GM23338 (cell line): ENCODE measurements at regions not wholly inside any gene's neighbourhood (a gene's known extent, or its start where the extent isn't known, plus 50 kb on each side); places are given as distances from the start of the nearest gene placed in this dataset.

ENCODE experiments used
- ATAC-seq: fragments of 200-7000 bp; cut with Tn5 transposase; 3 replicates; pipeline ENCODE4 v1.9.1; 2020
- DNase-seq: peaks from one replicate; pipeline ENCODE4 v3.0.0-alpha.2; 2015; ENCODE audit warnings: low spot score
- H2AFZ ChIP-seq: fragments of 200-600 bp; sonication (generic); 2 replicates; pipeline ENCODE4 v1.8.0; 2016; ENCODE audit warnings: antibody characterized with exemption, mild to moderate bottlenecking, moderate library complexity
- H3F3A ChIP-seq: fragments of 200-600 bp; sonication (generic); replicated peaks from 2 replicates; pipeline ENCODE4 v1.8.0; 2017; ENCODE audit warnings: antibody characterized with exemption, mixed run types, low read depth
- H3K27ac ChIP-seq: fragments of 200-600 bp; sonication (generic); 2 replicates; pipeline ENCODE4 v1.6.1; 2016; ENCODE audit warnings: low read depth
- H3K27me3 ChIP-seq: fragments of 200-600 bp; sonication (generic); 2 replicates; pipeline ENCODE4 v1.8.0; 2016; ENCODE audit warnings: mild to moderate bottlenecking, mixed run types, moderate library complexity; ENCODE audit not compliant: insufficient read depth
- H3K36me3 ChIP-seq: fragments of 200-600 bp; sonication (generic); 2 replicates; pipeline ENCODE4 v1.8.0; 2016; ENCODE audit warnings: mild to moderate bottlenecking; ENCODE audit not compliant: insufficient read depth
- H3K4me1 ChIP-seq: fragments of 200-600 bp; sonication (generic); 2 replicates; pipeline ENCODE4 v1.8.0; 2016; ENCODE audit warnings: mild to moderate bottlenecking, moderate library complexity; ENCODE audit not compliant: insufficient read depth
- H3K4me2 ChIP-seq: fragments of 200-600 bp; sonication (generic); 2 replicates; pipeline ENCODE4 v1.7.1; 2017; ENCODE audit warnings: mixed run types
- H3K4me3 ChIP-seq: fragments of 200-600 bp; sonication (generic); 2 replicates; pipeline ENCODE4 v1.6.1; 2016; ENCODE audit warnings: mixed run types
- H3K79me2 ChIP-seq: fragments of 200-600 bp; sonication (generic); replicated peaks from 2 replicates; pipeline ENCODE4 v1.8.0; 2017; ENCODE audit warnings: mild to moderate bottlenecking; ENCODE audit not compliant: insufficient read depth
- H3K9me2 ChIP-seq: fragments of 200-600 bp; sonication (generic); 2 replicates; pipeline ENCODE4 v1.8.0; 2017; ENCODE audit not compliant: insufficient read depth
- H4K20me1 ChIP-seq: fragments of 200-600 bp; sonication (generic); replicated peaks from 2 replicates; pipeline ENCODE4 v1.8.0; 2017; ENCODE audit warnings: mild to moderate bottlenecking; ENCODE audit not compliant: insufficient read depth
- H3K27ac Mint-ChIP-seq: 2 replicates; pipeline ENCODE4 v1.8.0; 2020; ENCODE audit warnings: inconsistent platforms, mild to moderate bottlenecking, moderate library complexity, mixed read lengths
- H3K27me3 Mint-ChIP-seq: 3 replicates; pipeline ENCODE4 v1.8.0; 2022; ENCODE audit warnings: low read depth, mild to moderate bottlenecking, moderate library complexity, mixed read lengths, inconsistent platforms; ENCODE audit not compliant: insufficient read depth, poor library complexity
- H3K36me3 Mint-ChIP-seq: 3 replicates; pipeline ENCODE4 v1.8.0; 2021; ENCODE audit warnings: low read depth, mild to moderate bottlenecking, inconsistent platforms, moderate library complexity, mixed read lengths
- H3K4me1 Mint-ChIP-seq: 3 replicates; pipeline ENCODE4 v1.8.0; 2020; ENCODE audit warnings: mild to moderate bottlenecking, inconsistent platforms, mixed read lengths
- H3K4me3 Mint-ChIP-seq: 3 replicates; pipeline ENCODE4 v1.8.0; 2021; ENCODE audit warnings: moderate library complexity, mild to moderate bottlenecking, inconsistent platforms, mixed read lengths
- H3K9me3 Mint-ChIP-seq: 3 replicates; pipeline ENCODE4 v1.8.0; 2020; ENCODE audit warnings: moderate library complexity, mild to moderate bottlenecking, inconsistent platforms, mixed read lengths
- CREB1 ChIP-seq: fragments of 250-450 bp; sonication (Bioruptor Pico); IDR thresholded peaks from 2 replicates; pipeline ENCODE4 v1.5.0; 2020; ENCODE audit warnings: low read depth, mild to moderate bottlenecking, moderate library complexity
- EZH2 ChIP-seq: fragments of 200-600 bp; sonication (generic); IDR thresholded peaks from one replicate; pipeline ENCODE4 v1.8.0; 2017; ENCODE audit warnings: antibody characterized with exemption, mild to moderate bottlenecking, low read depth; ENCODE audit not compliant: unreplicated experiment
- EZH2phosphoT487 ChIP-seq: fragments of 200-600 bp; sonication (generic); IDR thresholded peaks from one replicate; pipeline ENCODE4 v1.8.1; 2018; ENCODE audit warnings: antibody characterized with exemption; ENCODE audit not compliant: unreplicated experiment
- JUNB ChIP-seq: IDR thresholded peaks from one replicate; pipeline ENCODE4 v1.6.1; 2016; ENCODE audit warnings: antibody characterized with exemption; ENCODE audit not compliant: unreplicated experiment
- POLR2AphosphoS5 ChIP-seq: IDR thresholded peaks from 2 replicates; pipeline ENCODE4 v1.6.1; 2016; ENCODE audit warnings: antibody characterized with exemption, low read depth
- STAT1 ChIP-seq: IDR thresholded peaks from one replicate; pipeline ENCODE4 v1.6.1; 2016; ENCODE audit warnings: antibody characterized with exemption; ENCODE audit not compliant: unreplicated experiment
- ZNF331 ChIP-seq: fragments of 250-450 bp; sonication (Bioruptor Pico); IDR thresholded peaks from 2 replicates; pipeline ENCODE4 v1.5.0; 2020; ENCODE audit warnings: low read depth, mild to moderate bottlenecking, moderate library complexity
- TF ChIP-seq, protein P1 (sequence below): IDR thresholded peaks from 2 replicates; pipeline ENCODE4 v1.6.1; 2016; ENCODE audit warnings: antibody characterized with exemption
- TF ChIP-seq, protein P2 (sequence below), 2 experiments: fragments of 200-600 bp in 1 of 2; sonication (generic) in 1 of 2; conservative IDR thresholded peaks; 2 replicates each; pipeline versions ENCODE4 v1.5.1 to v1.6.1; 2016 to 2017; ENCODE audit warnings: antibody characterized with exemption in 2 of 2, low read depth in 2 of 2, mild to moderate bottlenecking in 2 of 2, moderate library complexity in 1 of 2
- TF ChIP-seq, protein P3 (sequence below): IDR thresholded peaks from one replicate; pipeline ENCODE4 v1.6.1; 2018; ENCODE audit warnings: antibody characterized with exemption; ENCODE audit not compliant: unreplicated experiment
- TF ChIP-seq, protein P4 (sequence below): fragments of 250-450 bp; sonication (Bioruptor Pico); IDR thresholded peaks from 2 replicates; pipeline ENCODE4 v1.5.0; 2020; ENCODE audit warnings: mild to moderate bottlenecking, moderate library complexity

DNA sequence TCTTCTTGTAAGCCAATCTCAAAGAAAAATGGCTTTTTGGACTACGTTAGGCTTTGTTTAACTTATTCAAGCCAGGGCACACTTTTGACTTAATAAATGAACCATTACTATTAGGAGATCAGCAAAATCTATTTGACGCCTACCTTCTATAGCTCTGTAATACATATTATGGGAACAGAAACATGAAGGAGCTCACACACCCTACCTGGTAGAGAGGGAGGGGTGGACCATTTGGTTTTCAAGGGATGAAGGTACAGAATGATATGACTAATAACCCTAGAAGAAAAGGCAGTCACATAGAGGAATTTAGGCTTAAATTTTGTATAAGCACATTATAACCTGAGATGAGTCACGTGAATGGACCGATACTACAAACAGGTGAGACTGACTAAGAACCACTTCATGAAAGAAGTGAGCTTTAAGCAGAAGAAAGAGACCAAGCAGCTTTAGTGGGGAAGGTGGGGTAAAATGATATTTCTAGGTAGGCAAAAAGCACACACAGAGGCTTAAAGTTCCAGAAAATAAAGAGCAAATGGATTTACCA is 106.8 kb upstream of the CTTNBP2 start:
- peaks cover 2% of the 10 kb centered on the region; the same call in 1 of the 3 replicates for H3K4me1 Mint-ChIP-seq
- H3K9me3 Mint-ChIP-seq, result no peaks in the 10 kb centered on the region; the same call in 2 of the 3 replicates
- Histone ChIP-seq H3K27ac (no peak overlapping the region), H3K4me1 (no peaks in the 10 kb centered on the region), H3K9me2 (no peaks in the 10 kb centered on the region), H3K27me3 (no peaks in the 10 kb centered on the region), H3F3A (no peaks in the 10 kb centered on the region), H3K79me2 (no peaks in the 10 kb centered on the region), H3K36me3 (no peaks in the 10 kb centered on the region), H3K4me3 (no peak overlapping the region), H3K4me2 (no peak overlapping the region), H4K20me1 (no peaks in the 10 kb centered on the region), H2AFZ (peak overlapping the region; percentile 43; the same call in 1 of the 2 replicates)
- H3K4me3 Mint-ChIP-seq, result no peak overlapping the region
- H3K27me3 Mint-ChIP-seq, result no peaks in the 10 kb centered on the region
- no peak overlapping the region for H3K27ac Mint-ChIP-seq
- ATAC-seq, result no peak
- no peaks in the 10 kb centered on the region for H3K36me3 Mint-ChIP-seq
- no peak for DNase-seq
- TF ChIP-seq EZH2 (no peak), CREB1 (CRISPR knock-in tag) (no peak), JUNB (no peak), EZH2phosphoT487 (no peak), STAT1 (no peak), POLR2AphosphoS5 (no peak), ZNF331 (CRISPR knock-in tag) (no peak)
- TF ChIP-seq, protein P1, sequence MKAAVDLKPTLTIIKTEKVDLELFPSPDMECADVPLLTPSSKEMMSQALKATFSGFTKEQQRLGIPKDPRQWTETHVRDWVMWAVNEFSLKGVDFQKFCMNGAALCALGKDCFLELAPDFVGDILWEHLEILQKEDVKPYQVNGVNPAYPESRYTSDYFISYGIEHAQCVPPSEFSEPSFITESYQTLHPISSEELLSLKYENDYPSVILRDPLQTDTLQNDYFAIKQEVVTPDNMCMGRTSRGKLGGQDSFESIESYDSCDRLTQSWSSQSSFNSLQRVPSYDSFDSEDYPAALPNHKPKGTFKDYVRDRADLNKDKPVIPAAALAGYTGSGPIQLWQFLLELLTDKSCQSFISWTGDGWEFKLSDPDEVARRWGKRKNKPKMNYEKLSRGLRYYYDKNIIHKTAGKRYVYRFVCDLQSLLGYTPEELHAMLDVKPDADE, result no peak
- TF ChIP-seq, protein P2, sequence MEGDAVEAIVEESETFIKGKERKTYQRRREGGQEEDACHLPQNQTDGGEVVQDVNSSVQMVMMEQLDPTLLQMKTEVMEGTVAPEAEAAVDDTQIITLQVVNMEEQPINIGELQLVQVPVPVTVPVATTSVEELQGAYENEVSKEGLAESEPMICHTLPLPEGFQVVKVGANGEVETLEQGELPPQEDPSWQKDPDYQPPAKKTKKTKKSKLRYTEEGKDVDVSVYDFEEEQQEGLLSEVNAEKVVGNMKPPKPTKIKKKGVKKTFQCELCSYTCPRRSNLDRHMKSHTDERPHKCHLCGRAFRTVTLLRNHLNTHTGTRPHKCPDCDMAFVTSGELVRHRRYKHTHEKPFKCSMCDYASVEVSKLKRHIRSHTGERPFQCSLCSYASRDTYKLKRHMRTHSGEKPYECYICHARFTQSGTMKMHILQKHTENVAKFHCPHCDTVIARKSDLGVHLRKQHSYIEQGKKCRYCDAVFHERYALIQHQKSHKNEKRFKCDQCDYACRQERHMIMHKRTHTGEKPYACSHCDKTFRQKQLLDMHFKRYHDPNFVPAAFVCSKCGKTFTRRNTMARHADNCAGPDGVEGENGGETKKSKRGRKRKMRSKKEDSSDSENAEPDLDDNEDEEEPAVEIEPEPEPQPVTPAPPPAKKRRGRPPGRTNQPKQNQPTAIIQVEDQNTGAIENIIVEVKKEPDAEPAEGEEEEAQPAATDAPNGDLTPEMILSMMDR (conservative IDR thresholded peaks at IDR 0.05; ENCODE audit: low read depth in 2 of 2), result no peak
- TF ChIP-seq, protein P3, sequence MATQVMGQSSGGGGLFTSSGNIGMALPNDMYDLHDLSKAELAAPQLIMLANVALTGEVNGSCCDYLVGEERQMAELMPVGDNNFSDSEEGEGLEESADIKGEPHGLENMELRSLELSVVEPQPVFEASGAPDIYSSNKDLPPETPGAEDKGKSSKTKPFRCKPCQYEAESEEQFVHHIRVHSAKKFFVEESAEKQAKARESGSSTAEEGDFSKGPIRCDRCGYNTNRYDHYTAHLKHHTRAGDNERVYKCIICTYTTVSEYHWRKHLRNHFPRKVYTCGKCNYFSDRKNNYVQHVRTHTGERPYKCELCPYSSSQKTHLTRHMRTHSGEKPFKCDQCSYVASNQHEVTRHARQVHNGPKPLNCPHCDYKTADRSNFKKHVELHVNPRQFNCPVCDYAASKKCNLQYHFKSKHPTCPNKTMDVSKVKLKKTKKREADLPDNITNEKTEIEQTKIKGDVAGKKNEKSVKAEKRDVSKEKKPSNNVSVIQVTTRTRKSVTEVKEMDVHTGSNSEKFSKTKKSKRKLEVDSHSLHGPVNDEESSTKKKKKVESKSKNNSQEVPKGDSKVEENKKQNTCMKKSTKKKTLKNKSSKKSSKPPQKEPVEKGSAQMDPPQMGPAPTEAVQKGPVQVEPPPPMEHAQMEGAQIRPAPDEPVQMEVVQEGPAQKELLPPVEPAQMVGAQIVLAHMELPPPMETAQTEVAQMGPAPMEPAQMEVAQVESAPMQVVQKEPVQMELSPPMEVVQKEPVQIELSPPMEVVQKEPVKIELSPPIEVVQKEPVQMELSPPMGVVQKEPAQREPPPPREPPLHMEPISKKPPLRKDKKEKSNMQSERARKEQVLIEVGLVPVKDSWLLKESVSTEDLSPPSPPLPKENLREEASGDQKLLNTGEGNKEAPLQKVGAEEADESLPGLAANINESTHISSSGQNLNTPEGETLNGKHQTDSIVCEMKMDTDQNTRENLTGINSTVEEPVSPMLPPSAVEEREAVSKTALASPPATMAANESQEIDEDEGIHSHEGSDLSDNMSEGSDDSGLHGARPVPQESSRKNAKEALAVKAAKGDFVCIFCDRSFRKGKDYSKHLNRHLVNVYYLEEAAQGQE, result no peak
- TF ChIP-seq, protein P4, sequence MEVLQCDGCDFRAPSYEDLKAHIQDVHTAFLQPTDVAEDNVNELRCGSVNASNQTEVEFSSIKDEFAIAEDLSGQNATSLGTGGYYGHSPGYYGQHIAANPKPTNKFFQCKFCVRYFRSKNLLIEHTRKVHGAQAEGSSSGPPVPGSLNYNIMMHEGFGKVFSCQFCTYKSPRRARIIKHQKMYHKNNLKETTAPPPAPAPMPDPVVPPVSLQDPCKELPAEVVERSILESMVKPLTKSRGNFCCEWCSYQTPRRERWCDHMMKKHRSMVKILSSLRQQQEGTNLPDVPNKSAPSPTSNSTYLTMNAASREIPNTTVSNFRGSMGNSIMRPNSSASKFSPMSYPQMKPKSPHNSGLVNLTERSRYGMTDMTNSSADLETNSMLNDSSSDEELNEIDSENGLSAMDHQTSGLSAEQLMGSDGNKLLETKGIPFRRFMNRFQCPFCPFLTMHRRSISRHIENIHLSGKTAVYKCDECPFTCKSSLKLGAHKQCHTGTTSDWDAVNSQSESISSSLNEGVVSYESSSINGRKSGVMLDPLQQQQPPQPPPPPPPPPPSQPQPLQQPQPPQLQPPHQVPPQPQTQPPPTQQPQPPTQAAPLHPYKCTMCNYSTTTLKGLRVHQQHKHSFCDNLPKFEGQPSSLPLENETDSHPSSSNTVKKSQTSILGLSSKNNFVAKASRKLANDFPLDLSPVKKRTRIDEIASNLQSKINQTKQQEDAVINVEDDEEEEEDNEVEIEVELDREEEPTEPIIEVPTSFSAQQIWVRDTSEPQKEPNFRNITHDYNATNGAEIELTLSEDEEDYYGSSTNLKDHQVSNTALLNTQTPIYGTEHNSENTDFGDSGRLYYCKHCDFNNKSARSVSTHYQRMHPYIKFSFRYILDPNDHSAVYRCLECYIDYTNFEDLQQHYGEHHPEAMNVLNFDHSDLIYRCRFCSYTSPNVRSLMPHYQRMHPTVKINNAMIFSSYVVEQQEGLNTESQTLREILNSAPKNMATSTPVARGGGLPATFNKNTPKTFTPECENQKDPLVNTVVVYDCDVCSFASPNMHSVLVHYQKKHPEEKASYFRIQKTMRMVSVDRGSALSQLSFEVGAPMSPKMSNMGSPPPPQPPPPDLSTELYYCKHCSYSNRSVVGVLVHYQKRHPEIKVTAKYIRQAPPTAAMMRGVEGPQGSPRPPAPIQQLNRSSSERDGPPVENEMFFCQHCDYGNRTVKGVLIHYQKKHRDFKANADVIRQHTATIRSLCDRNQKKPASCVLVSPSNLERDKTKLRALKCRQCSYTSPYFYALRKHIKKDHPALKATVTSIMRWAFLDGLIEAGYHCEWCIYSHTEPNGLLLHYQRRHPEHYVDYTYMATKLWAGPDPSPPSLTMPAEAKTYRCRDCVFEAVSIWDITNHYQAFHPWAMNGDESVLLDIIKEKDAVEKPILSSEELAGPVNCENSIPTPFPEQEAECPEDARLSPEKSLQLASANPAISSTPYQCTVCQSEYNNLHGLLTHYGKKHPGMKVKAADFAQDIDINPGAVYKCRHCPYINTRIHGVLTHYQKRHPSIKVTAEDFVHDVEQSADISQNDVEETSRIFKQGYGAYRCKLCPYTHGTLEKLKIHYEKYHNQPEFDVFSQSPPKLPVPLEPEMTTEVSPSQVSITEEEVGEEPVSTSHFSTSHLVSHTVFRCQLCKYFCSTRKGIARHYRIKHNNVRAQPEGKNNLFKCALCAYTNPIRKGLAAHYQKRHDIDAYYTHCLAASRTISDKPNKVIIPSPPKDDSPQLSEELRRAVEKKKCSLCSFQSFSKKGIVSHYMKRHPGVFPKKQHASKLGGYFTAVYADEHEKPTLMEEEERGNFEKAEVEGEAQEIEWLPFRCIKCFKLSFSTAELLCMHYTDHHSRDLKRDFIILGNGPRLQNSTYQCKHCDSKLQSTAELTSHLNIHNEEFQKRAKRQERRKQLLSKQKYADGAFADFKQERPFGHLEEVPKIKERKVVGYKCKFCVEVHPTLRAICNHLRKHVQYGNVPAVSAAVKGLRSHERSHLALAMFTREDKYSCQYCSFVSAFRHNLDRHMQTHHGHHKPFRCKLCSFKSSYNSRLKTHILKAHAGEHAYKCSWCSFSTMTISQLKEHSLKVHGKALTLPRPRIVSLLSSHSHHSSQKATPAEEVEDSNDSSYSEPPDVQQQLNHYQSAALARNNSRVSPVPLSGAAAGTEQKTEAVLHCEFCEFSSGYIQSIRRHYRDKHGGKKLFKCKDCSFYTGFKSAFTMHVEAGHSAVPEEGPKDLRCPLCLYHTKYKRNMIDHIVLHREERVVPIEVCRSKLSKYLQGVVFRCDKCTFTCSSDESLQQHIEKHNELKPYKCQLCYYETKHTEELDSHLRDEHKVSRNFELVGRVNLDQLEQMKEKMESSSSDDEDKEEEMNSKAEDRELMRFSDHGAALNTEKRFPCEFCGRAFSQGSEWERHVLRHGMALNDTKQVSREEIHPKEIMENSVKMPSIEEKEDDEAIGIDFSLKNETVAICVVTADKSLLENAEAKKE (CRISPR knock-in tag), result no peak
